Erythroblast (primary cell): ENCODE measurements at regions not wholly inside any gene's neighbourhood (a gene's known extent, or its start where the extent isn't known, plus 50 kb on each side); places are given as distances from the start of the nearest gene placed in this dataset.

Experiments used
- GATA1 ChIP-seq: IDR thresholded peaks from 2 replicates; pipeline ENCODE4 v1.6.1; 2011; ENCODE audit warnings: low read depth, mild to moderate bottlenecking, control low read depth, low read length, moderate library complexity
- POLR2A ChIP-seq: IDR thresholded peaks from 2 replicates; pipeline ENCODE4 v1.6.1; 2011; ENCODE audit warnings: mild to moderate bottlenecking, low read length

DNA sequence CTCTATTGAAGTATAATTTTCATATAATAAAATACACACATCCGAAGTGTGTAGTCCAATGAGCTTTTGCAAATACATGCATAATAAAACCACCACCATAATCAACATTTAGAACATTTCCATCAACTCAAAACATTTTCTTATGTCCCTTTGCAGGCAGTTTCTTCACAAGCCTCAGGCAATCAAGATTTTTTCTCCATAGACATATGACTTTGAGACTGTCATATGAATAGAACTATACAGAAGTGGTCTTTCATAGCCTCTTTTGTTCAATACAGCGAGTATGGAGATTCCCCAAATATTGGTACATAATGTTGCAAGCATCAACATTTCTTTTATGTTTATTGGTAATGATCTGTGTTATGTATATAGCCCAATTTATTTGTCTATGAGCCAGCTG lies 983.2 kb downstream of the CDH11 start:
- TF ChIP-seq POLR2A: no peak
- no peak for TF ChIP-seq GATA1
